Trophoblast cell (in vitro differentiated cells and primary cell): ENCODE measurements at regions not wholly inside any gene's neighbourhood (a gene's known extent, or its start where the extent isn't known, plus 50 kb on each side); places are given as distances from the start of the nearest gene placed in this dataset.
"Not testable (repeated sequence)": the region's sequence is repeated elsewhere in the genome, so short reads cannot be mapped to it uniquely, and the experiment has no call there.

Experiments
- DNase-seq, 2 donors: peaks; one replicate each; pipeline ENCODE4 v3.0.0-alpha.2; 2016
- H2AFZ ChIP-seq: 2 replicates; pipeline ENCODE4 v1.6.1; 2013; ENCODE audit warnings: low read length, moderate library complexity, mild to moderate bottlenecking; ENCODE audit not compliant: insufficient read depth, poor library complexity
- H2AK5ac ChIP-seq: 2 replicates; pipeline ENCODE4 v1.6.1; 2013; ENCODE audit warnings: mild to moderate bottlenecking, low read length
- H2BK120ac ChIP-seq: 2 replicates; pipeline ENCODE4 v1.6.1; 2013; ENCODE audit warnings: low read length, mild to moderate bottlenecking, moderate library complexity; ENCODE audit not compliant: insufficient read depth, poor library complexity
- H2BK12ac ChIP-seq: 2 replicates; pipeline ENCODE4 v1.6.1; 2013; ENCODE audit warnings: mild to moderate bottlenecking, low read length, moderate library complexity
- H2BK5ac ChIP-seq: 2 replicates; pipeline ENCODE4 v1.6.1; 2013; ENCODE audit warnings: low read length, low read depth, moderate library complexity, mild to moderate bottlenecking; ENCODE audit not compliant: poor library complexity
- H3K14ac ChIP-seq: 2 replicates; pipeline ENCODE4 v1.6.1; 2013; ENCODE audit warnings: mild to moderate bottlenecking, low read length
- H3K18ac ChIP-seq: 2 replicates; pipeline ENCODE4 v1.6.1; 2013; ENCODE audit warnings: mild to moderate bottlenecking, low read length
- H3K23ac ChIP-seq: 2 replicates; pipeline ENCODE4 v1.6.1; 2013; ENCODE audit warnings: low read length
- H3K27ac ChIP-seq: 2 replicates; pipeline ENCODE4 v1.5.1; 2013; ENCODE audit warnings: low read depth, mild to moderate bottlenecking, inconsistent platforms, low read length, moderate library complexity
- H3K27me3 ChIP-seq: 2 replicates; pipeline ENCODE4 v1.6.1; 2013; ENCODE audit warnings: inconsistent platforms, mild to moderate bottlenecking, low read length, moderate library complexity; ENCODE audit not compliant: insufficient read depth
- H3K36me3 ChIP-seq, 2 experiments: 1 replicate in 1 of 2; 2 replicates in 1 of 2; pipeline ENCODE4 v1.6.1; 2013; ENCODE audit warnings: low read length in 2 of 2, mild to moderate bottlenecking in 2 of 2, moderate library complexity in 1 of 2; ENCODE audit not compliant: insufficient read depth in 2 of 2, control insufficient read depth in 1 of 2
- H3K4ac ChIP-seq: 2 replicates; pipeline ENCODE4 v1.6.1; 2013; ENCODE audit warnings: low read depth, mild to moderate bottlenecking, low read length, moderate library complexity
- H3K4me1 ChIP-seq, 2 experiments: 1 replicate in 1 of 2; 2 replicates in 1 of 2; pipeline ENCODE4 v1.6.1; 2013; ENCODE audit warnings: low read length in 2 of 2, mild to moderate bottlenecking in 2 of 2, moderate library complexity in 1 of 2; ENCODE audit not compliant: insufficient read depth in 2 of 2, control insufficient read depth in 1 of 2
- H3K4me2 ChIP-seq: 2 replicates; pipeline ENCODE4 v1.6.1; 2013; ENCODE audit warnings: inconsistent platforms, mild to moderate bottlenecking, low read length, moderate library complexity
- H3K4me3 ChIP-seq: 2 replicates; pipeline ENCODE4 v1.5.1; 2013; ENCODE audit warnings: mild to moderate bottlenecking, low read depth, low read length, inconsistent platforms
- H3K79me1 ChIP-seq: one replicate; pipeline ENCODE4 v1.6.1; 2013; ENCODE audit warnings: low read length
- H3K79me2 ChIP-seq: 2 replicates; pipeline ENCODE4 v1.6.1; 2013; ENCODE audit warnings: low read length, mild to moderate bottlenecking; ENCODE audit not compliant: control insufficient read depth, insufficient read depth, poor library complexity
- H3K9ac ChIP-seq: 2 replicates; pipeline ENCODE4 v1.6.1; 2013; ENCODE audit warnings: mild to moderate bottlenecking, low read length
- H3K9me3 ChIP-seq: 2 replicates; pipeline ENCODE4 v1.6.1; 2013; ENCODE audit warnings: low read depth, mild to moderate bottlenecking, control low read depth, inconsistent platforms, low read length; ENCODE audit not compliant: insufficient read depth
- H4K12ac ChIP-seq: 2 replicates; pipeline ENCODE4 v1.6.1; 2013; ENCODE audit warnings: low read depth, mild to moderate bottlenecking, low read length, moderate library complexity
- H4K8ac ChIP-seq: 2 replicates; pipeline ENCODE4 v1.6.1; 2013; ENCODE audit warnings: low read depth, mild to moderate bottlenecking, low read length, moderate library complexity
- H4K91ac ChIP-seq: one replicate; pipeline ENCODE4 v1.6.1; 2013; ENCODE audit warnings: low read depth, mild to moderate bottlenecking, low read length, moderate library complexity
- WGBS: extraction: QIAGEN DNeasy Blood & Tissue Kit; methylation state at CpG from one replicate; pipeline ENCODE4 v1.1.7; 2013; ENCODE audit warnings: missing lambda C conversion rate; ENCODE audit not compliant: insufficient read length, insufficient coverage; ENCODE audit errors: extremely low coverage; 5-methylcytosine and 5-hydroxymethylcytosine counted together

- peaks cover 52% of the 10 kb centered on the region for H3K9me3 ChIP-seq
- H3K79me1 ChIP-seq, H3K14ac ChIP-seq, H2BK120ac ChIP-seq, H3K9ac ChIP-seq, H4K8ac ChIP-seq, H4K12ac ChIP-seq, H3K4me1 ChIP-seq, H3K79me2 ChIP-seq, H3K27me3 ChIP-seq, H3K18ac ChIP-seq, H3K4me3 ChIP-seq, H3K4me2 ChIP-seq, H3K23ac ChIP-seq, DNase-seq, H2AFZ ChIP-seq, H2AK5ac ChIP-seq, H3K27ac ChIP-seq, H2BK12ac ChIP-seq, H3K36me3 ChIP-seq, H2BK5ac ChIP-seq, H3K4ac ChIP-seq, H4K91ac ChIP-seq: not testable (repeated sequence)
- no CpG with 5 or more reads among the region's 12 CpGs for WGBS
Measured at GRCh38 chr22:11030571-11031410, 4497.2 kb upstream of the OR11H1 start.

- H3K36me3 ChIP-seq, H3K4me1 ChIP-seq, H2BK120ac ChIP-seq, H2BK5ac ChIP-seq, H3K23ac ChIP-seq, H2AFZ ChIP-seq, H3K14ac ChIP-seq, H3K79me2 ChIP-seq, H3K9ac ChIP-seq, H4K8ac ChIP-seq, H2AK5ac ChIP-seq, H4K12ac ChIP-seq, H3K27me3 ChIP-seq, H3K4ac ChIP-seq, H3K79me1 ChIP-seq, H4K91ac ChIP-seq, H3K27ac ChIP-seq, DNase-seq, H3K4me3 ChIP-seq, H3K18ac ChIP-seq, H2BK12ac ChIP-seq, H3K4me2 ChIP-seq: not testable (repeated sequence)
- no CpG with 5 or more reads among the region's 13 CpGs for WGBS
- H3K9me3 ChIP-seq, result peaks cover 54% of the 10 kb centered on the region
Measured at GRCh38 chr22:11032115-11032514, 4495.9 kb upstream of the OR11H1 start.

GRCh38 chr22:11034660-11034987 is 4493.4 kb upstream of the OR11H1 start:
- not testable (repeated sequence) for H3K23ac ChIP-seq, H4K12ac ChIP-seq, H2AK5ac ChIP-seq, H3K79me2 ChIP-seq, H4K8ac ChIP-seq, H2AFZ ChIP-seq, H3K79me1 ChIP-seq, H2BK120ac ChIP-seq, DNase-seq, H3K4me2 ChIP-seq, H4K91ac ChIP-seq, H3K4me1 ChIP-seq, H3K36me3 ChIP-seq, H3K4me3 ChIP-seq, H3K4ac ChIP-seq, H3K27me3 ChIP-seq, H2BK5ac ChIP-seq, H3K9ac ChIP-seq, H3K27ac ChIP-seq, H3K18ac ChIP-seq, H3K14ac ChIP-seq, H2BK12ac ChIP-seq
- no CpG with 5 or more reads among the region's 6 CpGs for WGBS
- H3K9me3 ChIP-seq, result peaks cover 57% of the 10 kb centered on the region

- not testable (repeated sequence) for H2AK5ac ChIP-seq, H2BK120ac ChIP-seq
Measured at GRCh38 chr22:11035031-11035873, 4492.7 kb upstream of the OR11H1 start.

More at GRCh38 chr22:11035031-11035873, 4492.7 kb upstream of the OR11H1 start:
- H3K4me1 ChIP-seq, H4K8ac ChIP-seq, H3K36me3 ChIP-seq, H4K12ac ChIP-seq, H3K27me3 ChIP-seq, H4K91ac ChIP-seq, H3K9ac ChIP-seq, H3K4me3 ChIP-seq, H3K4ac ChIP-seq, H3K23ac ChIP-seq, H2AFZ ChIP-seq, H2BK5ac ChIP-seq, H3K4me2 ChIP-seq, H3K79me1 ChIP-seq, H3K18ac ChIP-seq, H3K27ac ChIP-seq, H3K14ac ChIP-seq, H2BK12ac ChIP-seq, H3K79me2 ChIP-seq, DNase-seq: not testable (repeated sequence)
- peaks cover 54% of the 10 kb centered on the region for H3K9me3 ChIP-seq
- no CpG with 5 or more reads among the region's 13 CpGs for WGBS
